Pancreas (tissue), 10 donors: ENCODE measurements at regions not wholly inside any gene's neighbourhood (a gene's known extent, or its start where the extent isn't known, plus 50 kb on each side); places are given as distances from the start of the nearest gene placed in this dataset.

ENCODE experiments used
- ATAC-seq, 4 donors: fragments of 200-7000 bp; cut with Tn5 transposase; one replicate each; pipeline versions ENCODE4 v1.8.0 to v1.9.1; 2020; ENCODE audit warnings: mild to moderate bottlenecking in 4 of 4, moderate library complexity in 4 of 4
- DNase-seq, 6 donors: peaks; one replicate each; pipeline ENCODE4 v3.0.0-alpha.2; 2020
- FAIRE-seq: peaks from 2 replicates; lab custom pipeline; 2012; peaks lifted over from hg19 to GRCh38; lab: Jason Lieb, UNC
- H3K27ac ChIP-seq, 4 donors: fragments of 200-600 bp; sonication (generic); 1 replicate in 3 of 4; 2 replicates in 1 of 4; pipeline versions ENCODE4 v1.5.0 to v1.8.0; 2020
- H3K27me3 ChIP-seq, 4 donors: fragments of 200-600 bp; one replicate each; pipeline ENCODE4 v1.8.0; 2021
- H3K36me3 ChIP-seq, 3 donors: fragments of 200-600 bp; sonication (generic) in 1 of 3; one replicate each; pipeline versions ENCODE4 v1.5.0 to v1.8.0; 2020 to 2021
- H3K4me1 ChIP-seq, 3 donors: fragments of 200-600 bp; one replicate each; pipeline ENCODE4 v1.8.0; 2021
- H3K4me3 ChIP-seq, 4 donors: fragments of 200-600 bp; sonication (generic) in 2 of 4; one replicate each; pipeline versions ENCODE4 v1.5.0 to v1.8.0; 2020 to 2021
- H3K9me3 ChIP-seq, 4 donors: fragments of 200-600 bp; one replicate each; pipeline ENCODE4 v1.8.0; 2021
- CTCF ChIP-seq, 4 donors: fragments of 200-600 bp; sonication (generic) in 3 of 4; IDR thresholded peaks; one replicate each; pipeline versions ENCODE4 v1.5.0 to v1.8.0; 2021; ENCODE audit warnings: antibody characterized with exemption in 4 of 4
- WGBS, 2 donors: extraction: QIAGEN DNeasy Blood & Tissue Kit; methylation state at CpG; one replicate each; pipeline ENCODE4 v1.1.7; 2013; 5-methylcytosine and 5-hydroxymethylcytosine counted together
- intact Hi-C, 3 donors: fragments of 100-400 bp; cut with DNase I; formaldehyde crosslinking; loops; one replicate each; pipeline versions ENCODE4 v1.11.1 to v1.14.2; 2022
- donor health status: healthy with polysubstance abuse.
- donor health status: DM: no; HTN: no; CAD: no; lungs with moderate emphysema.
- donor health status: DM: no; HTN: no; CAD: no.
- donor health status: control.
- donor health status: control.
- donor health status: Bipolar disorder and iron deficiency.
- donor health status: DM: yes; HTN: yes; CAD: no.
- donor health status: DM: no; HTN: no; CAD: no.
- donor health status: DM: no; HTN: no; CAD: no.
- donor health status: DM: yes; HTN: yes; CAD: no.

- DNase-seq (no peak), ATAC-seq (no peak), FAIRE-seq (no peak)
- no peaks in the 10 kb centered on the region for H3K36me3 ChIP-seq
- H3K27ac ChIP-seq, result no peak overlapping the region
- WGBS, 2 donors, result 77 to 80% methylated on average over 5 of the region's 5 CpGs
- no peaks in the 10 kb centered on the region for H3K27me3 ChIP-seq
- no peaks in the 10 kb centered on the region for H3K9me3 ChIP-seq
- no peak overlapping the region for H3K4me3 ChIP-seq
- intact Hi-C loops, result loop anchor here in 1 of 3 donors (10.0 kb wide), 1 partner anchor 201 kb away; no protein-coding TSS in a partner anchor
- no peaks in the 10 kb centered on the region for H3K4me1 ChIP-seq
- no peak for TF ChIP-seq CTCF (IDR thresholded peaks at IDR 0.05)
Measured at GRCh38 chr10:86595496-86595895, 58.9 kb upstream of the OPN4 start.

DNA sequence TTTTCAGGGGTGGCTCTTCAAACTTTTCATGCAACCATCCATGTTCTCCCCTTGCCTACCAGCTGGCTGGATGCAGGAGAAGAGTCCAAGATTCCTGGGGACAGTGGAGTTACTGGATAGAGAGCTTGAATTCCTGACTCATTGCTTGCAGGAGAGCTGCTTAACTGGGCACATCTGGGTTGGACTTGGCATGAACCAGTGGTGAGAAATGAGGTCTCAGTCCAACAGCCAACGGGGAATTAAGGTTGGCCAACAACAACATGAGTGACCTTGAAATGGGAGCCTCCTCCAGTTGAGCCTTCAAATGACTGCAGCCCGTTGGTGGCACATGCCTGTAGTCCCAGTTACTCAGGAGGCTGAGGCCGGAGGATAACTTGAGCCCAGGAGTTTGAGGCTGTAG lies 58.1 kb upstream of the OPN4 start:
- FAIRE-seq (no peak), ATAC-seq (peak in 1 of 4 donors; percentile 52), DNase-seq (peak in 2 of 6 donors; percentile 8 to 13)
- no peak for TF ChIP-seq CTCF (IDR thresholded peaks at IDR 0.05)
- WGBS, 2 donors, result 51% methylated on average over 3 of the region's 3 CpGs
- Histone ChIP-seq H3K27me3 (no peaks in the 10 kb centered on the region), H3K36me3 (no peaks in the 10 kb centered on the region), H3K9me3 (no peaks in the 10 kb centered on the region), H3K4me3 (no peak overlapping the region), H3K4me1 (no peaks in the 10 kb centered on the region), H3K27ac (no peak overlapping the region)
- intact Hi-C loops, result loop anchor here in 1 of 3 donors (10.0 kb wide), 1 partner anchor 201 kb away; no protein-coding TSS in a partner anchor

DNA sequence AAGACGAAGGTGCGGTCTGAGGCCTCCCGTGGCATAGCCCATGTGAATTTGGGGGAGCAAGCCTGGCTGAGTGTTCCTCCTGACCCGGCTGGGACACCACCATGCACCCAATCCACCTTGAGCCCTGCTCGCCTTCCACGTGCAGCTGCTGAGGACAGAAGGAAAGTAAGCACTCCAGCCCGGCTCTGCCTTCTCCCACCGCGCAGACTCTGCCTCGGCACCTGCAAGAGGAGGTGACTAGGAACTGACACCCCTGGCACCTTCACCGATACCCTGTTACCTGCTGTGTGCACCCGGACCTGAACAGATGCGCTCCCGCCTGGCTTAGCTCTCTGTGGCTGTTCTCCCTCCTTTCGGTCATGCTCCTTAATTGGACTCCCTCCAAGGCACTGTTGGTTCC lies 57.0 kb upstream of the OPN4 start:
- H3K27me3 ChIP-seq, result no peaks in the 10 kb centered on the region
- ATAC-seq, result no peak
- DNase-seq, result no peak
- 92% methylated on average over 13 to 15 of the region's 15 CpGs for WGBS, 2 donors
- H3K36me3 ChIP-seq, result no peaks in the 10 kb centered on the region
- H3K27ac ChIP-seq, result no peak overlapping the region
- no peak for TF ChIP-seq CTCF (IDR thresholded peaks at IDR 0.05)
- FAIRE-seq, result no peak
- intact Hi-C loops, result loop anchor here in 1 of 3 donors (10.0 kb wide), 1 partner anchor 203 kb away; no protein-coding TSS in a partner anchor
- no peaks in the 10 kb centered on the region for H3K9me3 ChIP-seq
- peaks cover 0 to 6% (median 0%) of the 10 kb centered on the region in 3 donors for H3K4me1 ChIP-seq
- no peak overlapping the region for H3K4me3 ChIP-seq

DNA sequence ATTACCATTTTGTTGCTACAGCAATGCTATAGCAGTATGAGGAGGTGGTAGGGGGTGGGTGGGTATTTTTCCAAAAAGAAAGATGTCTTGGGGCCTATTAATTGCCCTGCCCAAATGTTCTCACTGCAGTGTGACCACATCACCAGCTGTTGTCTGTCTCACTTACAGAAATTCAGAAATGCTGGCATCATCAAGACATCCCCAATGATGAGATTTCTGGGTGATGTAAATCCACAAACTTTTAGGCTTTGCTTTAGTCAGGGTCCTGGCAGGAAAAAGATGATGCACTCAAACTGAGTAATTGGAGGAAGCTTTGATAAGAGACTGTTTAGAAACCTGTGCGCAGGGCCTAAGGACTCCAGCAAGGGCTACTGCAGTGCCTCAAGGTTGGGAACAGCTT lies 56.2 kb upstream of the OPN4 start:
- Histone ChIP-seq H3K36me3 (no peaks in the 10 kb centered on the region), H3K9me3 (no peaks in the 10 kb centered on the region), H3K27me3 (no peaks in the 10 kb centered on the region), H3K27ac (no peak overlapping the region), H3K4me1 (peaks cover 0 to 13% (median 0%) of the 10 kb centered on the region in 3 donors), H3K4me3 (no peak overlapping the region)
- TF ChIP-seq CTCF (IDR thresholded peaks at IDR 0.05), result no peak
- intact Hi-C loops, result loop anchor here in 1 of 3 donors (10.0 kb wide), 1 partner anchor 203 kb away; no protein-coding TSS in a partner anchor
- DNase-seq, result no peak
- FAIRE-seq, result no peak
- no peak for ATAC-seq
- WGBS, 2 donors, result 86 to 93% methylated on average over 1 of the region's 1 CpG

GRCh38 chr10:86599041-86599440 lies 55.3 kb upstream of the OPN4 start:
- no peak for TF ChIP-seq CTCF (IDR thresholded peaks at IDR 0.05)

More at GRCh38 chr10:86599041-86599440, 55.3 kb upstream of the OPN4 start:
- no peak for FAIRE-seq
- H3K27ac ChIP-seq, result no peak overlapping the region
- DNase-seq, result no peak
- peaks cover 0 to 13% (median 0%) of the 10 kb centered on the region in 3 donors for H3K4me1 ChIP-seq
- ATAC-seq, result no peak
- no peaks in the 10 kb centered on the region for H3K9me3 ChIP-seq
- no peaks in the 10 kb centered on the region for H3K27me3 ChIP-seq
- intact Hi-C loops, result loop anchor here in 1 of 3 donors (10.0 kb wide), 1 partner anchor 204 kb away; no protein-coding TSS in a partner anchor
- H3K4me3 ChIP-seq, result no peak overlapping the region
- 77 to 79% methylated on average over 5 of the region's 5 CpGs for WGBS, 2 donors
- no peaks in the 10 kb centered on the region for H3K36me3 ChIP-seq
